H9 (cell line): ENCODE measurements at regions not wholly inside any gene's neighbourhood (a gene's known extent, or its start where the extent isn't known, plus 50 kb on each side); places are given as distances from the start of the nearest gene placed in this dataset.

ENCODE experiments used
- DNase-seq: peaks from one replicate; pipeline ENCODE4 v3.0.0-alpha.2; 2017
- H2AFZ ChIP-seq: one replicate; pipeline ENCODE4 v1.6.1; 2013; ENCODE audit warnings: mild to moderate bottlenecking, low read length, control low read depth, moderate library complexity
- H2AK5ac ChIP-seq: 2 replicates; pipeline ENCODE4 v1.6.1; 2013; ENCODE audit warnings: low read length, control low read depth, mixed read lengths; ENCODE audit not compliant: insufficient read length
- H2BK120ac ChIP-seq: one replicate; pipeline ENCODE4 v1.6.1; 2013; ENCODE audit warnings: low read depth, mild to moderate bottlenecking, low read length, control low read depth, inconsistent platforms; ENCODE audit not compliant: poor library complexity, severe bottlenecking
- H2BK12ac ChIP-seq: 2 replicates; pipeline ENCODE4 v1.6.1; 2013; ENCODE audit warnings: low read length, control low read depth, mixed read lengths, low read depth; ENCODE audit not compliant: insufficient read length
- H2BK15ac ChIP-seq: 2 replicates; pipeline ENCODE4 v1.6.1; 2013; ENCODE audit warnings: low read depth, low read length, control low read depth
- H2BK20ac ChIP-seq: one replicate; pipeline ENCODE4 v1.6.1; 2013; ENCODE audit warnings: low read depth, mild to moderate bottlenecking, low read length, control low read depth, inconsistent platforms; ENCODE audit not compliant: poor library complexity, severe bottlenecking
- H2BK5ac ChIP-seq: 2 replicates; pipeline ENCODE4 v1.6.1; 2013; ENCODE audit warnings: low read length, control low read depth, mixed read lengths; ENCODE audit not compliant: insufficient read length
- H3K14ac ChIP-seq: 2 replicates; pipeline ENCODE4 v1.6.1; 2013; ENCODE audit warnings: low read length, control low read depth; ENCODE audit not compliant: insufficient read depth
- H3K18ac ChIP-seq: 2 replicates; pipeline ENCODE4 v1.6.1; 2013; ENCODE audit warnings: low read depth, mild to moderate bottlenecking, mixed read lengths, low read length, control low read depth; ENCODE audit not compliant: insufficient read length
- H3K23ac ChIP-seq: 2 replicates; pipeline ENCODE4 v1.6.1; 2013; ENCODE audit warnings: low read length, control low read depth, mixed read lengths, low read depth; ENCODE audit not compliant: insufficient read length
- H3K23me2 ChIP-seq: 2 replicates; pipeline ENCODE4 v1.6.1; 2013; ENCODE audit warnings: low read depth, mild to moderate bottlenecking, mixed read lengths, low read length, control low read depth; ENCODE audit not compliant: insufficient read length, poor library complexity, severe bottlenecking
- H3K27ac ChIP-seq: 2 replicates; pipeline ENCODE4 v1.5.1; 2013; ENCODE audit warnings: low read length, control low read depth, mixed read lengths, low read depth; ENCODE audit not compliant: insufficient read length
- H3K27me3 ChIP-seq: 2 replicates; pipeline ENCODE4 v1.6.1; 2013; ENCODE audit warnings: low read length, control low read depth, inconsistent platforms; ENCODE audit not compliant: insufficient read depth
- H3K4ac ChIP-seq: 2 replicates; pipeline ENCODE4 v1.6.1; 2013; ENCODE audit warnings: low read depth, mild to moderate bottlenecking, control low read depth, inconsistent platforms, low read length, moderate library complexity
- H3K4me1 ChIP-seq: 2 replicates; pipeline ENCODE4 v1.6.1; 2013; ENCODE audit warnings: low read length, control low read depth, inconsistent platforms; ENCODE audit not compliant: insufficient read depth
- H3K4me2 ChIP-seq: 2 replicates; pipeline ENCODE4 v1.6.1; 2013; ENCODE audit warnings: low read length, control low read depth, mixed read lengths; ENCODE audit not compliant: insufficient read length, insufficient read depth
- H3K56ac ChIP-seq: 2 replicates; pipeline ENCODE4 v1.6.1; 2013; ENCODE audit warnings: low read depth, mild to moderate bottlenecking, mixed read lengths, low read length, control low read depth; ENCODE audit not compliant: insufficient read length
- H3K79me1 ChIP-seq: 2 replicates; pipeline ENCODE4 v1.6.1; 2013; ENCODE audit warnings: low read depth, mild to moderate bottlenecking, moderate library complexity, low read length, control low read depth, inconsistent platforms; ENCODE audit not compliant: insufficient read depth, poor library complexity, severe bottlenecking
- H3K79me2 ChIP-seq: 2 replicates; pipeline ENCODE4 v1.6.1; 2013; ENCODE audit warnings: low read length, control low read depth, inconsistent platforms; ENCODE audit not compliant: insufficient read depth
- H3K9ac ChIP-seq: 2 replicates; pipeline ENCODE4 v1.6.1; 2013; ENCODE audit warnings: low read length, control low read depth, mixed read lengths; ENCODE audit not compliant: insufficient read length; ENCODE audit errors: extremely low read depth
- H3K9me3 ChIP-seq: one replicate; pipeline ENCODE4 v1.6.1; 2013; ENCODE audit warnings: low read depth, low read length, inconsistent platforms; ENCODE audit not compliant: control insufficient read depth
- H3T11ph ChIP-seq: one replicate; pipeline ENCODE4 v1.6.1; 2013; ENCODE audit warnings: mild to moderate bottlenecking, low read length, control low read depth, inconsistent platforms
- H4K20me1 ChIP-seq: one replicate; pipeline ENCODE4 v1.6.1; 2013; ENCODE audit not compliant: control insufficient read depth, insufficient read length, insufficient read depth
- H4K5ac ChIP-seq: 2 replicates; pipeline ENCODE4 v1.6.1; 2013; ENCODE audit warnings: low read depth, mild to moderate bottlenecking, mixed read lengths, low read length, control low read depth; ENCODE audit not compliant: insufficient read length
- H4K8ac ChIP-seq: replicated peaks from 2 replicates; pipeline ENCODE4 v1.6.1; 2013; ENCODE audit warnings: low read length, control low read depth, mixed read lengths, low read depth; ENCODE audit not compliant: insufficient read length
- H4K91ac ChIP-seq: 2 replicates; pipeline ENCODE4 v1.6.1; 2013; ENCODE audit warnings: low read depth, mild to moderate bottlenecking, moderate library complexity, mixed read lengths, low read length, control low read depth; ENCODE audit not compliant: insufficient read length
- H3K27ac Mint-ChIP-seq, 3 experiments: 2 replicates in 2 of 3; 3 replicates in 1 of 3; pipeline ENCODE4 v1.8.0; 2020 to 2021; ENCODE audit warnings: mixed read lengths in 3 of 3, mild to moderate bottlenecking in 1 of 3, moderate library complexity in 1 of 3
- H3K27me3 Mint-ChIP-seq: 2 replicates; pipeline ENCODE4 v1.8.0; 2021; ENCODE audit warnings: low read depth, mild to moderate bottlenecking, moderate library complexity, mixed read lengths
- H3K36me3 Mint-ChIP-seq, 3 experiments: 2 replicates in 2 of 3; 3 replicates in 1 of 3; pipeline ENCODE4 v1.8.0; 2020 to 2021; ENCODE audit warnings: low read depth in 3 of 3, mixed read lengths in 3 of 3; ENCODE audit not compliant: insufficient read depth in 1 of 3
- H3K4me1 Mint-ChIP-seq, 2 experiments: 2 replicates each; pipeline ENCODE4 v1.8.0; 2020; ENCODE audit warnings: mixed read lengths in 2 of 2
- H3K4me3 Mint-ChIP-seq, 2 experiments: 2 replicates in 1 of 2; 3 replicates in 1 of 2; pipeline ENCODE4 v1.8.0; 2020 to 2021; ENCODE audit warnings: mild to moderate bottlenecking in 2 of 2, mixed read lengths in 2 of 2, moderate library complexity in 1 of 2
- H3K9me3 Mint-ChIP-seq, 2 experiments: 2 replicates in 1 of 2; 3 replicates in 1 of 2; pipeline ENCODE4 v1.8.0; 2020; ENCODE audit warnings: mild to moderate bottlenecking in 2 of 2, mixed read lengths in 2 of 2, moderate library complexity in 1 of 2
- WGBS: extraction: QIAGEN DNeasy Blood & Tissue Kit; methylation state at CpG from one replicate; pipeline ENCODE4 v1.1.7; 2013; ENCODE audit warnings: missing lambda C conversion rate, low lambda C conversion rate, mixed read lengths; ENCODE audit not compliant: insufficient read length; ENCODE audit errors: extremely low coverage; 5-methylcytosine and 5-hydroxymethylcytosine counted together
- TF ChIP-seq, protein P1 (sequence below): fragments of 200-600 bp; sonication (generic); conservative IDR thresholded peaks from 3 replicates; pipeline ENCODE4 v1.8.0; 2021; ENCODE audit warnings: antibody characterized with exemption, mild to moderate bottlenecking

DNA sequence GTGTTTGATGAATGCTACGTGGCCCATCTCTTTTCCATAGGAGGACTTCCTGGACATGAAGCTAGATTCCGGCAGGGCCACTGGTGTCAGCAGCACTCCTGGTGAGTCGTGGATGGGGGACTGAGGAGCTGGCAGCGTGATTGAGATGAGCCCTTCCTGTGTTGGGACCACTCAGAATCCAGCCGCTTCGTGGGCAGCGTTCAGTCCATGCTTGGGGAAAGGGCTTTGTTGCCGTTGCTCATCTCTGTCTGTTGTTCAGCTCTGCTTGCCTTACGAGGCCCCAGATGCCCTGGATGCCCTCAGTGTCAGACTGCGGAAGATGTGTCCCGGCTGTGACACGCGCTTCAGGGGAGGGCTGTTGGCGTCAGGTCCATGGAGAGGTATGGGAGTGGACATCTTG, 127.1 kb upstream of the RTL1 start:
- no peak overlapping the region for H4K8ac ChIP-seq
- H2BK12ac ChIP-seq: no peak overlapping the region
- H2BK120ac ChIP-seq: no peak overlapping the region
- H3K23ac ChIP-seq: no peak overlapping the region
- H2BK5ac ChIP-seq: no peak overlapping the region
- no peaks in the 10 kb centered on the region for H3K79me1 ChIP-seq
- Mint-ChIP-seq H3K27ac (no peak overlapping the region), H3K36me3 (peaks cover 0 to 2% (median 0%) of the 10 kb centered on the region in 3 experiments; a peak in 2 of 7 replicates), H3K4me3 (no peak overlapping the region), H3K4me1 (no peaks in the 10 kb centered on the region), H3K27me3 (peaks cover 4% of the 10 kb centered on the region), H3K9me3 (peaks cover 3% of the 10 kb centered on the region in 2 experiments; a peak in 2 of 5 replicates)
- no CpG with 5 or more reads among the region's 14 CpGs for WGBS
- H3K27me3 ChIP-seq: no peaks in the 10 kb centered on the region
- H3K4me1 ChIP-seq: no peaks in the 10 kb centered on the region
- H4K91ac ChIP-seq: no peak overlapping the region
- H3K27ac ChIP-seq: no peak overlapping the region
- DNase-seq: no peak
- H3K79me2 ChIP-seq: no peaks in the 10 kb centered on the region
- H3K9me3 ChIP-seq: no peaks in the 10 kb centered on the region
- H3K56ac ChIP-seq: no peak overlapping the region
- no peak overlapping the region for H3K4ac ChIP-seq
- H2BK15ac ChIP-seq: no peak overlapping the region
- no peak overlapping the region for H3K18ac ChIP-seq
- H4K20me1 ChIP-seq: no peaks in the 10 kb centered on the region
- no peak overlapping the region for H3K9ac ChIP-seq
- no peak overlapping the region for H2AK5ac ChIP-seq
- no peaks in the 10 kb centered on the region for H3K23me2 ChIP-seq
- no peak overlapping the region for H2BK20ac ChIP-seq
- H3K14ac ChIP-seq: no peak overlapping the region
- no peak overlapping the region for H3K4me2 ChIP-seq
- H2AFZ ChIP-seq: no peak overlapping the region
- TF ChIP-seq, protein P1, sequence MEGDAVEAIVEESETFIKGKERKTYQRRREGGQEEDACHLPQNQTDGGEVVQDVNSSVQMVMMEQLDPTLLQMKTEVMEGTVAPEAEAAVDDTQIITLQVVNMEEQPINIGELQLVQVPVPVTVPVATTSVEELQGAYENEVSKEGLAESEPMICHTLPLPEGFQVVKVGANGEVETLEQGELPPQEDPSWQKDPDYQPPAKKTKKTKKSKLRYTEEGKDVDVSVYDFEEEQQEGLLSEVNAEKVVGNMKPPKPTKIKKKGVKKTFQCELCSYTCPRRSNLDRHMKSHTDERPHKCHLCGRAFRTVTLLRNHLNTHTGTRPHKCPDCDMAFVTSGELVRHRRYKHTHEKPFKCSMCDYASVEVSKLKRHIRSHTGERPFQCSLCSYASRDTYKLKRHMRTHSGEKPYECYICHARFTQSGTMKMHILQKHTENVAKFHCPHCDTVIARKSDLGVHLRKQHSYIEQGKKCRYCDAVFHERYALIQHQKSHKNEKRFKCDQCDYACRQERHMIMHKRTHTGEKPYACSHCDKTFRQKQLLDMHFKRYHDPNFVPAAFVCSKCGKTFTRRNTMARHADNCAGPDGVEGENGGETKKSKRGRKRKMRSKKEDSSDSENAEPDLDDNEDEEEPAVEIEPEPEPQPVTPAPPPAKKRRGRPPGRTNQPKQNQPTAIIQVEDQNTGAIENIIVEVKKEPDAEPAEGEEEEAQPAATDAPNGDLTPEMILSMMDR: no peak
- no peak overlapping the region for H3T11ph ChIP-seq
- H4K5ac ChIP-seq: no peak overlapping the region
